Activated CD8-positive, alpha-beta memory T cell treated with anti-CD3 and anti-CD28 coated beads for 48 hours (primary cell): ENCODE measurements at regions not wholly inside any gene's neighbourhood (a gene's known extent, or its start where the extent isn't known, plus 50 kb on each side); places are given as distances from the start of the nearest gene placed in this dataset.

Experiments
- DNase-seq, 3 experiments: peaks; one replicate each; pipeline ENCODE4 v3.0.0-alpha.2; 2020; ENCODE audit warnings: low read depth in 2 of 3, low spot score in 2 of 3

DNA sequence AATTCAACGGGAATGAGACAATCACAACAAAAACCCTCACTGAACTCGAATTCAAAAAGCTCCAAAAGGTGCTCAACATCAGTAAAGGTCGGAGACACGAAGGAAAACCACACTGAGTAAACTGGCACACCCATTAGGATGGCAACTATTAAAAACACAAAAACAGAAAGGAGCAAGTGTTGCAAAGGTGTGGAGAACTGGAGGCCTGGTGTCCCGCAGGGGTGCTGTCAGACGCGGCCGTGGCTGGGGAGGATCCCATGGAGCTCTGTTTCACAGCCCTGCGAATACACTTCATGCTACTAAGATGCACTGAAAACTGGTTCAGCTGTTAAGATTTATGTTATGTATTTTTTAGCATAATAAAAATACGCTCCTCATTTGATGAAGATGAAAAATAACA, 730.6 kb downstream of the GALR1 start:
- no peak for DNase-seq

DNA sequence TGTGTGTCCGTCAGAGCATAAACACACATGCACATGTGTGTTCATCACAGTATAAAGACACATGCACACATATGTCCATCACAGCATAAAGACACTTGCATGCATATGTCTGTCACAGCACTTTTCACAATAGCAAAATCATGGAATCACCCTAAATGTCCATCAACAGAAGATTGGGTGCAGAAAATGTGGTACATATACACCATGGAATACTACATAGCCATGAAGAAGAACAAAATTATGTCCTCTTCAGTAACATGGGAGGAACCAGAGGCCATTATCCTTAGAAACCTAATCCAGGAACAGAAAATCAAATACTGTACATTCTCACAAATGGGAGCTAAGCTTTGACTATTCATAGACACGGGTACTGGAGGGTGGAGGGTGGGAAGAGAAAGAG, 732.2 kb downstream of the GALR1 start:
- no peak for DNase-seq

DNA sequence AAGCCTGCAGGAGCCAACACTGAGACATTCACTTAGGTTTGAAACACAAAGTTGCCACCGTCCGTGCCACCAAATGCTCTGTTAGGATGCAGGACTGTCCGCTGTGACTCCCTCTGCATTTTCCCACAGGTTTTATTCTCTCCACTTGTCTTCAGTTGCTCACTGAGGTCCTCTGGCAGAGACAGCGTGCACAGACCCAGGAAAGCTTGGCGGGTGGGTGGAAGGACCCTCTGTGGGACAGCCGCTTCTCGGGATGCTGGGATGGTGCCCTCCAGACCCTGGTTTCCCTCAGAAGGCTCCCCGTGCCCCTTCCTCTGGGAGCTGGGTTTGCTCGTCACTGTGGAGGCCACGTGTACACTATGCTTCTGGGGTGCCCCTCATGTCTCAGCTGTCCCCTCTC, 733.6 kb downstream of the GALR1 start:
- no peak for DNase-seq

DNA sequence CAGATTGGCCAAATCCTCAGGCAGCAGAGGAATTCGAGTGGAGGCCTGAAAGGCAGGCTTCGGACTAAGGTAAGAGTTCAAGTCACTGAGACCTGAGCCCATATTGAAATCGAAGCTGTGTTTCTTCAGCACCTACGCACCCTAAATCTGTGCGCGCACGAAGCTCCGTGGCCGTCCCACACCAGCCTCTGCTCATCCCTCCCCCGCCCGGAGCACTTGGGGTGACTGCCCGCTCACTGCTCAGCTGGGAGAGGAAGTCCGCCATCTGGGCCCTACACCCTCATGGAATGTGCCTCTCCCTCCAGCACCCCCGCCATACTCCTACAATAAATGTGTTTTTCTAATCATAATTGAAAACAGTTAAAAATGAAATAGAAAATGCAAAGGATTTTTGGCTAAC, 734.5 kb downstream of the GALR1 start:
- no peak for DNase-seq

DNA sequence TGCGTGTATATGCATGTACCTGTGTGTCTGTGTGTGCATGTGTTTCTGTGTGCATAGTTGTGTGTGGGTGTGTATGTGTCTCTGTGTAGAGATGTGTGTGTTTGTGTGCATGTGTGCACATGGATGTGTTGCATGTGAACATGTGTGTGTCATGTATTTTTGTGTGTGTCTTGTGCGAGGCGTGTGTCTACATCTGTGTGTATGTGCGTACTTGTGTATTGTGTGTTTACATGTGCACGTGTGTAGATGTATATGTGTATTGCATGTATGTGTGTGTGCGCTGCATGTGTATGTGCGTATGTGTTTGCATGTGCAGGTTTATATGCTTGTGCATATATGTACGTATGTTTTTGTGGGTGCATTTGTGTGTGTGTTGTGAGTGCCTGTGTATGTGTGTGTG, 735.2 kb downstream of the GALR1 start:
- DNase-seq, result no peak

DNA sequence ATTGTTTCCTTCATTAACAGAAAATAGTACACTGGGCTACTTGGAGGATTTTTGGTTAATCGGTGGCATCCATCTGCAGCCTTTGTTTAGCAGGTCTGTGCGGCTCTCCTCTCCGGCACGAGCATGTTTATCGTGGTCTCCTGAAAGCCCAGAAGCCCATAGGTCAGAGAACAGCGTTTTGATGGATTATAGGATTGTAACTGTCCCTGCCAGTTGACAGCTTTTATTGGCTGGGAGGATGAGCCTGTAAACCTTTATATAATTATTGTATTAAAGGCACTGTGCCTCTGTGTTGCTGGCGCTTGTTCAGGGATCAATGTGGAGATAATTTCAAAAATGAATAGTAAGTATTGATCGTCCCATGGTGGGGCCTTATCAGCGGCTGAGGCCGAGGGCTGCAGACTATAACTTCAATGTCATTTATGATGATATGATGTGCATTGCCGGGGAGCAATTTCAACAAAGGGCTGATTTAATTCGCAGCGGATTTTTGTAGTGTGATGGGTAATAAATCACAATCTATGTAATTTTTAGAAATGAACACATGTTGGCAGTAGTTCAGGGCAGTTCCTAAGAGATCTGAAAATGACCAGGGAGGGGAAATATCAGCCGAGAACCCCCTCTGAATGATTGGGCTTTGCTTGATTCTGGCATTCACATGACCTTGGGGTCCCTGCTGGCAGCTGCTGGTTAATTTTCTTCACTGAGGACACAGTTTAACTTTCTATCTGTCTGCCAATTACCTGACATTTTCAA, 736.1 kb downstream of the GALR1 start:
- no peak for DNase-seq

DNA sequence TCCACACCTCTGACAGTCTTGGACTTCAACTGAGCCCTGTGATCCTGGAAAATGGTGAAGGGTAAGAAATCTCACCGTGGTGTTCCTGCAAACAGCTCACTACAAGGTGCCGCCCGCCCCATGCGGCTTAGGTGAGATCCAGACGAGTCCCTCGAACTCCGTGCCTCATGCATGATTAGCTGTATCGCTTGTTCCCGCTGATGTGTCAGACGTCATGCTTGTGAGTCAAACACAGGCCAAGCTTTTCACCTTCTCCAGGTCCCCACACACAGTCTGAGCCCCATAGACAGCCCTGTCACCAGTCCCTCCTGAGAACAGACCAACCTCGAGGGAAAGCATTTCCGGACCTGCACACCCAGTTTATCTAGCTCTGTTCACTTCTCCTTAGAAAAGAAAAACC, 740.5 kb downstream of the GALR1 start:
- no peak for DNase-seq

DNA sequence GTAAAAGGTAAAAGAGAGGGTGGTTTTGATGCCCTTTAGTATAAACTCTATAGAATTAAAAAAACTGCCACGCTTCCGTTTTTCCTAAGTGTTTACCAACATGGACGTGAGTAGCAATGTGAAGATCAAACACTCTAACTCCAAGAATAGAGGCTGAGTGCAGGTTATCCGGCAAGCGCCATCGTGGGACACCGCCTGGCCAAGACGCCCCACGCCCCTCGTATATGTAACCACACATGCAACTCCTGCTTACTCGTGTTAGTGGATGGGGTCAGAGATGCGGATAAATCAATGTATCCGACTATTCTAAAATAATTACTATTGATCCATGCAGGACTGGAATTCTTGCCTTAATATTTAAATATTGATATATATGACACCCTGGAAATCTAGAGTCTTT, 741.3 kb downstream of the GALR1 start:
- DNase-seq, result no peak

DNA sequence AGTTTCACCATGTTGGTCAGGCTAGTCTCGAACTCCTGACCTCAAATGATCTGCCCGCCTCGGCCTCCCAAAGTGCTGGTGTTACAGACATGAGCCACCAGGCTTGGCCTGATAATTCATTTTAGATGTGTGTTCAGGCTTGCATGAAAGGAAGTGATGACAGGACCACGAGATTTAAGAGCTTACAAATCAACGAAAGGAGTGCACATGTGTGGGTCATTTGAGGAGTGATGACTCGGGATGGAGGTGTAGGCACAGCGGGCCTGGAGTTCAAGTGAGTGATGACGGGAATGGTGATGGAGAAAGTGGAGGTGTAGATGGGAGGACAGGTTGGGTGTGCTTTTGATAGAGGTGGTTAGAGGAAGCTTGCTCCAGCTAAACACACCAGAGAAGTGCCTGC, 742.4 kb downstream of the GALR1 start:
- DNase-seq, result no peak

DNA sequence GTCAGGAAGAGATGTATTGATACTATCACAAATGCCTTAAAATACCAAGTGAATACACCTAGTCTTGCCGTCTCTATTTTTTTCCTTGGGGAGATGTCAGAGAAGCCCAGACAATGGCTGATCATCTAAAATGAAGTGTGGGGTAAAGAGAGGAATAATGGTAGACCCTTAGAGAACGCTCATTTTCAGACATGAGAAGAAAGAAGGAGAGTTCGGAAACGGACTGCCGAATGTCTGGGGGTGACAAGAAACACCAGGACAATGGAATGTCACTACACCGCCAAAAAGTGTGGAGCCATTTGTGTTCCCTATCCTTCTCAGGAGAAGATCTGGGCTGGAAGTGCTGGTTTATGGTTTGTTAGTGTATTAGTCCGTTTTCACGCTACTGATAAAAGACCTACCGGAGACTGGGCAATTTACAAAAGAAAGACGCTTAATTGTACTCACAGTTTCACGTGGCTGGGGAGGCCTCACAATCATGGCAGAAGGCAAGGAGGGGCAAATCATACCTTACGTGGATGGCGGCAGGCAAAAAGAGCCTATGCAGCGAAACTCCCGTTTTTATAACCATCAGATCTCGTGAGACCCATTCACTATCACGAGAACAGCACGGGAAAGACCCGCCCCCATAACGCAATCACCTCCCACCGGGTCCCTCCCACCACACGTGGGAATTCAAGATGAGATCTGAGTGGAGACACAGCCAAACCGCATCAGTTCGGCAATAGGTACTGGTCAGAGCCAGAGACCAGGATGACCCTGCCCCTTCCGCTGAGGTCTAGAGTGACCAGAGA, 743.7 kb downstream of the GALR1 start:
- no peak for DNase-seq

DNA sequence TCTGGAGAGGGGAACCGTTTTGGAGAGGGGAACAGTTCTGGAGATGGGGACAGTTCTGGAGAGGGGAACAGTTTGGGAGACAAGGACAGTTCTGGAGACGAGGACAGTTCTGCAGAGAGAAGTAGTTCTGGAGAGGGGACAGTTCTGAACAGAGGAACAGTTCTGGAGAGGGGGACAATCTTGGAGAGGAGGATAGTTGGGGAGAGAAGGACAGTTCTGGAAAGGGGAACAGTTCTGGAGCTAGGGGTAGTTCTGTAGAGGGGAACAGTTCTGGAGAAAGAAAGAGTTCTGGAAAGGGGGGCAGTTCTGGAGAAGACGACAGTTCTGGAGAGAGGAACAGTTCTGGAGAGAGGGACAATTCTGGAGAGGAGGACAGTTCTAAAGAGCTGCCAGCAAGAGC, 745.9 kb downstream of the GALR1 start:
- DNase-seq, result no peak

DNA sequence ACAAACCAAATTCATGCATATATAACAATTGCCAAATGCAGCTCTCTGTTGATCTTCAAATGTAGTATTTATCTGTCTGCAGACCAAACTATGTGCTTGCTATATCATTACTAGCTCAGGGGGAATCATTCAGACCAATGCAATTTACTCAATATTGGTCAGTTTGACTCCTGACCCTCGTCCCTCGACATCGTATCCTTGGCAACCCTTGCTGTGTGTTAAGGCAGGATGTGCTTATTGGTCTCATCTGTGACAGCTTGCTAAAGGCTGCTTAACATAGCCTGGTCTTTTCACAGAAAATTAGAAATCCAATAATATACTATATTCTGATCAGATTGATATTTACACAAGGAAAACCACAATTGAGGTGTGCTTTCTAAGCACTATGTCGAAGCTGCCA, 747.1 kb downstream of the GALR1 start:
- no peak for DNase-seq

DNA sequence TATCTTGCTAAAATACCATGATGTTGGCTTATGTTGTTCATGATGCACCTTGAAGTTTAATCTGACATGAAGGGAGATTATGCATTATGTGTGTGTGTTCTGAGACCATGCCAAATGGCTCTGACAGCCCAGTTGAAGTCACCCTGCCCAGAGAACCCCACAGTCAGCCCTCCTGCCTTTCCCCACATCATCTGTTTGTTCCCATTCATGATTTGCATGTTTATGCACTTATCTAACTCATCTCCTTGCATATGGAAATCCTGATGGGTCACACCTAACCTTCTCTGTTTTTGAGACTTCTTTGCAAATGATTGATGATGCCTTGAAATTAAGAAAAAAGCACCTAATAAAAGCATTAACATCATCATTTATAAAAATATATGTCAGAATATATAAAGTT, 752.2 kb downstream of the GALR1 start:
- DNase-seq, result no peak

DNA sequence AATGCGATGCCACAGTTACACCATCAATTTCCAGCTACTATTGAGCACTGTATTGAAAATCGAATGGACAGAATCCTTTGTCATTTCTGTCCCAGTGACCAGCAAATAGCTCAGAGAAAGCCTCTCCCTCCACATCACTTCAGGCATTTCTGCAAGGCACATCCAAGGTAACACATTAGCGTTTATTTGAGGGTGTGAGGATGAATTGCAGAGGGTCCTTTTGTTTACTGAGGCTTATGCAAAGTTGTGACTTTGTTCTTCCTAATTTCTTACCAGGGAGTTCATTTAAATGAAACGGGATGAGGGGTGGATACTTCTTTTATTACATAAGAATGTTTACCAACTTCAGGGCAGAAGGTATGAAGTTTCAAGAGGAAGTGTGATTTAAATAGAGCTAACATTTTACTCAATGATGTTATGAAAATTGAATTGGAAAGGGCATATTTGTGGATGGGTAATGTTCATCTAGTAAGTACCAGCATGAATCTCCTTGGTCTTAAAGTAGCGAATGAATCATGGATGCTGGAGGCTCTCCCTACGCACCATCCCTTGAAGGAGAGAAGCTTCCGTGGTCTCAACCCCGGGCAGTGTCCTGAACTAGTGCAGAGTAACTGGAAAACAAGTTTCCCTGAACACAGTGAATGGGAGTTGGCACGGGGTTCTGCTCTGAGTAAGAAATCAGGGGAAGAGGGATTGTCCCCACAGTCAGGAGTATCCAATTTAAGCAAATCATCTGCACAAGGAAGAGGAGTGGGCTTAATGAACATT, 756.5 kb downstream of the GALR1 start:
- no peak for DNase-seq

DNA sequence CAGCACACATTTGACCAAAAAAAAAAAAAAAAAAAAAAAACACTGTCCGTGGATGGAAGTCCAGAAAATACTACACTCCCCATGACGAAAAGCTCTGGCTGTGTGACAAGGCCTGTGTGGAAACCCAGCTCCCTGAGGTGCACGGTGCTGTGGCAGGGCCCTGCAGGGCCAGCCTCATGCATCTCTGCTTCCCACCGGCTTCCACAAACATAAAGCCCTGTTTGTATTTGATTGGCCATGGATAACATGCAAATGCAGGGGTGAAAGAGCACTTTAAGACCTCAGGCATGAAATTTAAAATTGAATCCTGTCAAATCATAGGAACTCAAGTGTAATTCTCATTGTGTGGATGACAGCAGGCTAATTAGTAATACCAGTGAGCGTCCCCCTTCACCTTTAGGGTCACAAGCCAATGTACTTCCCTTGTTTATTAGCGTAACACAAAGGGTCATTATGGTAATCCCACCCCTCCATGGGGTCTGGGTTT, 757.2 kb downstream of the GALR1 start:
- no peak for DNase-seq

DNA sequence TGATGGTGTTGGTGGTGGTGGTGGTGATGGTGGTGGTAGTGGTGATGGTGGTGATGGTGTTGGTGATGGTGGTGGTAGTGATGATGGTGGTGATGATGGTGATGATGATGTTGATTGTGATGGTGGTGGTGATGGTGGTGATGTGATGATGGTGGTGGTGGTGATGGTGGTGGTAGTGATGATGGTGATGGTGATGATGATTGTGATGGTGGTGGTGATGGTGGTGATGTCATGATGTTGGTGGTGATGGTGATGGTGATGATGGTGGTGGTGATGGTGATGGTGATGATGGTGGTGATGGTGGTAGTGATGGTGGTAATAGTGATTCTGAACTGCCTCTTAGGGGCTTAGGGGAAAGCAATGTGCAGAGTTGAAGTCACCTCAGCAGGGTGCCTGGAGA, 760.7 kb downstream of the GALR1 start:
- no peak for DNase-seq

DNA sequence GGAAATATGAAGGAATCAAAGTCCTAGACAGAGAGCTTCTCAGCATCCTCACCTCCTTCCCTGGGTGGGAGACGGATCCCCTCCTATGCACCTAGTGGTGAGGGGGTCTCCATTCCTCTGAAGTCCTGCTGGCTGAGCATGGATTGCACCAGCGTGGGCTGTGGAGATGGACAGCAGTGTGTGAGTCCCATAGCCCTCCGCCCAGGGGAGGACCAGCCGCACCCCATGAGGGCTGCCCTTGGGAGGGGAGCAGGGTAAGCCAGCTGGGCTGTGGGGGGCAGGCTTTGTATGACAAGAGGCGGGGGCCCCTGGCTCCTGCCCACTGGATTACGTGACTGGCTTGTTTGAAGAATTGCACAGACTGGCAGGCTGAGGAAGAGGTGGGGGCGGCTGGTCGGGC, 768.2 kb downstream of the GALR1 start:
- no peak for DNase-seq

DNA sequence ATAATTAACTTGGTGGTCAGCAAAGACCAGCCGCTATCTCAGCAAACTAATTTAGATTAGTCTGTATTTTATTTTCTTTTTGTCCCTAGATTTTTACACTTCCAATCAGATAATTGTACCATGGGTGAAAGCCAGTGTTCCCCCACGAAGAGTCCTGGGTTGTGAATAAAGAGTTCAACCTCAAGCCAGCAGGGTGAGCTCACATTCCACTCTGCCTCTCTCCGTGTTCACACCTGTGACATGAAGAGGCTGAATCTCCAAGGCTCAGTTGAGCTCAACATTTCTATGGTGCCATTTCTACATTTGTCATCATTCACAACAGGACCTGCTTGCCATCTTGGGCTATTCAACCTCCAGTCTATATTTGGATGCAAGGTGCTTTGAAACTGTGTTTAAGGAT, 771.5 kb downstream of the GALR1 start:
- no peak for DNase-seq

DNA sequence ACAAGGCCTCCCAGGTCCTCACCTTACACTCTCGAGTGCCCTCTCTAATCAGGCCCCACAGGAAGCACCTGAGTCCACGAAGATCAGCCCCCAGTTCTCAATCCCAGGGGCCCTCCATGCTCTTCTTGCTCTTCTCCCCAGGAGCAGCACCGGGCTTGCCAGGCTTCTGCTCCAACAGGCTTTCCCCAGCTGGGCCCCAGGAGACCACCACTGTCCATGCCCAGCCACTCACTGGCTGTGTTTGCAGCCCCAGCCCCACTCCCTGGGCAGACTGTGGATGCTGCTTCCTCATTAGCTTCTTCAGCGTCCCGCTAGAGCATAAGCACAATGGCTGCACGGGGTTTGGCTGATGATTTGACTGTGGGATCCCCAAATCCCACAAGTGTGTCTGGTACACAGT, 781.9 kb downstream of the GALR1 start:
- DNase-seq, result no peak

DNA sequence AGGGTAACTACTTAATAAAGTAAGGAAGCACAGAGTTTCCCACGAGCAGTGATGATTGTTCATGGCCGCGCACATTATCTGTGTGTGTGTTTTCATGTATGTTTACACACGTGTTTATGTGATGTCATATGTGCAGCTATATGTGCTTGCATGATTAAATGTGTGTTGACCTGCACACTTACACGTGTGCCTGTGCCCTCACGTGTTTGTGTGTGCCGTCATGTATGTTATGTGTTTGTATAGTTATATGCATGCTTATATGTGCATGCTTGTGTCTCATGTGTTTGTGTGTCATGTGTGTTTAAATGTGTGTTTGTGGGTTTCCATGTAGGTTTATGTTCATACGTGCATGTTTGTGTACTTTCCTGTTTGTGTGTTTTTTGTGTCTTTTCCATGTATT, 782.3 kb downstream of the GALR1 start:
- no peak for DNase-seq

DNA sequence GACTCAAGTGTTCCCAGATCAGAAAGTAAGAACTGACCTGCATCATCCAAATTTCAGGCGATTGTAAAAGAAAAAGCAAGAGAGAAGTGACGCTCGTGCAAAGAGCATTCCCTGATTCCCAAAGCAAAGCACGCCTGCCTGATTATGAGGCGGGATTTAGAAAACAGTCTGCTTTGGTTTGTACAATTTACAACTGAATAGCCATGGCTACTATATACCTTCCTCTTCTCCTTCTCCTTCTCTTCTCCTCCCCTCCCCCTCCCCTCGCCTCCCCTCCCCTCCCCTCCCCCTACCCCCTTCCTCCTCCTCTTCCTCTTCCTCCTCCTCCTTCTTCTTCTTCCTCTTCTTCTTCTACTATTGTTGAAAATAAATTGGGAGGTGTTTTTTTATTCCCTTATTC, 782.9 kb downstream of the GALR1 start:
- DNase-seq, result no peak

DNA sequence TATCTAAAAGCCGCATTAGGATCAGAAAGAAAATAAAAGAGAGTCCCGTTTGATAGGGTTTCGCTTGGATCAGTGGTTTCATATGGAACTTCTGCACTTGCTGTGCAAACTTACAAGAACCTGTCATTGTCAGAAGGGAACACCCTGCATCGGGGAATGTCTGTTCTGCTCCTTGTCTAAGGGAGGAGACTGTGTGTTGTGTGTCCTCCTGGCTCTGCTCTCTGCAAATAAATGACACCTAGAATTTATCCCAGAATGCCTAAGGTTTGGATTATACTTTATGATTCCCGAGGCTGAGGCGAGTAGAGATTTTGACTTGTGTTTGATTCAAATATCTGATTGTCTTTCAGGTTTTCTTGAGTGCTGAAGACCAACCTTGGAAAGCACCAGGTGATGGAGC, 785.1 kb downstream of the GALR1 start:
- DNase-seq, result no peak
